DND-41 (cell line): ENCODE measurements at regions not wholly inside any gene's neighbourhood (a gene's known extent, or its start where the extent isn't known, plus 50 kb on each side); places are given as distances from the start of the nearest gene placed in this dataset.

Experiments used
- CTCF ChIP-seq: IDR thresholded peaks from 2 replicates; pipeline ENCODE4 v1.5.1; 2012; ENCODE audit warnings: borderline replicate concordance, low read length, moderate library complexity, mild to moderate bottlenecking; ENCODE audit not compliant: poor library complexity, severe bottlenecking; ENCODE audit errors: extremely low read depth
- EZH2 ChIP-seq: IDR thresholded peaks from 3 replicates; pipeline ENCODE4 v1.6.1; 2012; ENCODE audit warnings: borderline replicate concordance, low read depth, mild to moderate bottlenecking, moderate library complexity, low read length, inconsistent platforms; ENCODE audit not compliant: severe bottlenecking

- TF ChIP-seq CTCF (no peak), EZH2 (no peak)
These were observed 69.4 kb upstream of the AMPD3 start for GRCh38 chr11:10385696-10386095.
